HL-60 (cell line): ENCODE measurements at regions not wholly inside any gene's neighbourhood (a gene's known extent, or its start where the extent isn't known, plus 50 kb on each side); places are given as distances from the start of the nearest gene placed in this dataset.

Source experiments
- GABPA ChIP-seq: IDR thresholded peaks from 2 replicates; pipeline ENCODE4 v1.6.1; 2012; ENCODE audit warnings: low read depth
- SPI1 ChIP-seq: IDR thresholded peaks from 2 replicates; pipeline ENCODE4 v1.6.1; 2012; ENCODE audit warnings: low read depth, mild to moderate bottlenecking, borderline replicate concordance
- TF ChIP-seq, protein P1 (sequence below): IDR thresholded peaks from one replicate; pipeline ENCODE4 v1.5.1; 2011; ENCODE audit warnings: low read length, control low read depth, inconsistent platforms; ENCODE audit not compliant: insufficient read depth

GRCh38 chr6:12414096-12414675 lies 124.0 kb downstream of the EDN1 start:
- TF ChIP-seq, protein P1, sequence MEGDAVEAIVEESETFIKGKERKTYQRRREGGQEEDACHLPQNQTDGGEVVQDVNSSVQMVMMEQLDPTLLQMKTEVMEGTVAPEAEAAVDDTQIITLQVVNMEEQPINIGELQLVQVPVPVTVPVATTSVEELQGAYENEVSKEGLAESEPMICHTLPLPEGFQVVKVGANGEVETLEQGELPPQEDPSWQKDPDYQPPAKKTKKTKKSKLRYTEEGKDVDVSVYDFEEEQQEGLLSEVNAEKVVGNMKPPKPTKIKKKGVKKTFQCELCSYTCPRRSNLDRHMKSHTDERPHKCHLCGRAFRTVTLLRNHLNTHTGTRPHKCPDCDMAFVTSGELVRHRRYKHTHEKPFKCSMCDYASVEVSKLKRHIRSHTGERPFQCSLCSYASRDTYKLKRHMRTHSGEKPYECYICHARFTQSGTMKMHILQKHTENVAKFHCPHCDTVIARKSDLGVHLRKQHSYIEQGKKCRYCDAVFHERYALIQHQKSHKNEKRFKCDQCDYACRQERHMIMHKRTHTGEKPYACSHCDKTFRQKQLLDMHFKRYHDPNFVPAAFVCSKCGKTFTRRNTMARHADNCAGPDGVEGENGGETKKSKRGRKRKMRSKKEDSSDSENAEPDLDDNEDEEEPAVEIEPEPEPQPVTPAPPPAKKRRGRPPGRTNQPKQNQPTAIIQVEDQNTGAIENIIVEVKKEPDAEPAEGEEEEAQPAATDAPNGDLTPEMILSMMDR, result no peak
- no peak for TF ChIP-seq GABPA
- TF ChIP-seq SPI1, result no peak
